B cell (primary cell): ENCODE measurements at regions not wholly inside any gene's neighbourhood (a gene's known extent, or its start where the extent isn't known, plus 50 kb on each side); places are given as distances from the start of the nearest gene placed in this dataset.

ENCODE experiments used
- ATAC-seq: fragments of 200-7000 bp; cut with Tn5 transposase; one replicate; pipeline ENCODE4 v1.10.0; 2021; ENCODE audit warnings: low read depth, mild to moderate bottlenecking, moderate number of reproducible peaks, moderate library complexity
- CTCF ChIA-PET: fragments of 350-600 bp; sonication (Branson Sonifier 250); formaldehyde crosslinking; loops from one replicate; lab custom pipeline; 2021; ENCODE audit warnings: antibody characterized with exemption, inconsistent platforms; lab: Charles Lee
- POLR2A ChIA-PET: fragments of 350-600 bp; sonication (Branson Sonifier 250); formaldehyde crosslinking; loops from one replicate; lab custom pipeline; 2021; ENCODE audit warnings: antibody characterized with exemption; lab: Charles Lee
- DNase-seq: peaks from one replicate; pipeline ENCODE4 v3.0.0; 2013
- H2AFZ ChIP-seq: 2 replicates; pipeline ENCODE4 v1.6.1; 2012; ENCODE audit warnings: mild to moderate bottlenecking, low read depth, low read length; ENCODE audit not compliant: insufficient read depth, poor library complexity, severe bottlenecking
- H3K27ac ChIP-seq, 2 donors: 1 replicate in 1 of 2; 2 replicates in 1 of 2; pipeline ENCODE4 v1.5.1; 2012 to 2013; ENCODE audit warnings: low read length in 2 of 2, mild to moderate bottlenecking in 2 of 2, moderate library complexity in 1 of 2
- H3K27me3 ChIP-seq, 4 experiments: fragments of 200-600 bp in 1 of 4; sonication (generic) in 1 of 4; replicated peaks in 1 of 4; 1 replicate in 2 of 4; 2 replicates in 2 of 4; pipeline versions ENCODE4 v1.6.1 to v1.7.0; 2013 to 2016; ENCODE audit warnings: low read length in 3 of 4, mild to moderate bottlenecking in 2 of 4, mixed read lengths in 1 of 4, moderate library complexity in 1 of 4; ENCODE audit not compliant: insufficient read depth in 4 of 4, control insufficient read depth in 3 of 4; ENCODE audit errors: control extremely low read depth in 1 of 4
- H3K36me3 ChIP-seq, 2 experiments: replicated peaks in 1 of 2; 1 replicate in 1 of 2; 2 replicates in 1 of 2; pipeline versions ENCODE4 v1.6.1 to v1.7.1; 2013; ENCODE audit warnings: low read length in 1 of 2; ENCODE audit not compliant: insufficient read depth in 2 of 2, control insufficient read depth in 1 of 2; ENCODE audit errors: control extremely low read depth in 1 of 2, extremely low read depth in 1 of 2
- H3K4me1 ChIP-seq, 2 donors: fragments of 200-600 bp in 1 of 2; sonication (generic) in 1 of 2; 1 replicate in 1 of 2; 2 replicates in 1 of 2; pipeline versions ENCODE4 v1.5.1 to v1.6.1; 2013 to 2017; ENCODE audit warnings: low read length in 2 of 2; ENCODE audit not compliant: control insufficient read depth in 2 of 2, insufficient read depth in 2 of 2
- H3K4me2 ChIP-seq: replicated peaks from 2 replicates; pipeline ENCODE3; 2012; ENCODE audit warnings: mild to moderate bottlenecking, low read depth, low read length; ENCODE audit not compliant: poor library complexity, severe bottlenecking
- H3K4me3 ChIP-seq, 5 experiments: fragments of 200-600 bp in 1 of 5; sonication (generic) in 1 of 5; 1 replicate in 3 of 5; 2 replicates in 2 of 5; pipeline versions ENCODE4 v1.5.1 to v1.7.0; 2011 to 2016; ENCODE audit warnings: low read length in 4 of 5, mild to moderate bottlenecking in 4 of 5, low read depth in 2 of 5, control low read depth in 1 of 5, moderate library complexity in 1 of 5; ENCODE audit not compliant: insufficient read depth in 1 of 5; ENCODE audit errors: control extremely low read depth in 1 of 5, extremely low read depth in 1 of 5
- H3K79me2 ChIP-seq: fragments of 200-600 bp; sonication (generic); one replicate; pipeline ENCODE4 v1.6.0; 2016; ENCODE audit warnings: low read length; ENCODE audit not compliant: control insufficient read depth, insufficient read depth
- H3K9ac ChIP-seq: fragments of 200-600 bp; sonication (generic); 2 replicates; pipeline ENCODE4 v1.6.1; 2017; ENCODE audit warnings: mild to moderate bottlenecking, low read length, moderate library complexity
- H3K9me3 ChIP-seq, 3 donors: one replicate each; pipeline versions ENCODE4 v1.6.1 to v1.7.1; 2013; ENCODE audit warnings: low read length in 2 of 3; ENCODE audit not compliant: control insufficient read depth in 2 of 3, insufficient read depth in 1 of 3; ENCODE audit errors: control extremely low read depth in 1 of 3
- H4K20me1 ChIP-seq: 2 replicates; pipeline ENCODE4 v1.6.0; 2012; ENCODE audit warnings: mild to moderate bottlenecking, low read length; ENCODE audit not compliant: insufficient read depth, control insufficient read depth, poor library complexity, severe bottlenecking
- H3K27ac Mint-ChIP-seq: one replicate; pipeline ENCODE4 v1.8.0; 2021; ENCODE audit warnings: mixed read lengths
- H3K27me3 Mint-ChIP-seq: one replicate; pipeline ENCODE4 v1.8.0; 2021; ENCODE audit warnings: mixed read lengths
- H3K4me1 Mint-ChIP-seq: one replicate; pipeline ENCODE4 v1.8.0; 2021; ENCODE audit warnings: mixed read lengths
- H3K4me3 Mint-ChIP-seq: one replicate; pipeline ENCODE4 v1.8.0; 2021; ENCODE audit warnings: mixed read lengths
- H3K9me3 Mint-ChIP-seq: one replicate; pipeline ENCODE4 v1.8.0; 2022; ENCODE audit warnings: mixed read lengths; ENCODE audit not compliant: insufficient read depth
- EZH2 ChIP-seq: IDR thresholded peaks from 2 replicates; pipeline ENCODE4 v1.6.1; 2012; ENCODE audit warnings: borderline replicate concordance, low read depth, mild to moderate bottlenecking, moderate library complexity, low read length; ENCODE audit not compliant: insufficient read depth, poor library complexity, severe bottlenecking
- WGBS: methylation state at CpG from one replicate; pipeline ENCODE4 v1.1.5; 2013; ENCODE audit warnings: missing lambda C conversion rate; ENCODE audit not compliant: insufficient coverage; 5-methylcytosine and 5-hydroxymethylcytosine counted together
- intact Hi-C: fragments of 100-400 bp; cut with micrococcal nuclease; formaldehyde crosslinking; loops from one replicate; pipeline ENCODE4 v1.10.0; 2022
- TF ChIP-seq, protein P1 (sequence below): fragments of 200-600 bp; IDR thresholded peaks from one replicate; pipeline ENCODE4 v1.8.0; 2022; ENCODE audit warnings: antibody characterized with exemption, mild to moderate bottlenecking

- POLR2A ChIA-PET: no interaction called here
- no CpG with 5 or more reads among the region's 2 CpGs for WGBS
- no peak overlapping the region for H3K27ac ChIP-seq
- CTCF ChIA-PET: no interaction called here
- no peak overlapping the region for H3K9ac ChIP-seq
- TF ChIP-seq, protein P1, sequence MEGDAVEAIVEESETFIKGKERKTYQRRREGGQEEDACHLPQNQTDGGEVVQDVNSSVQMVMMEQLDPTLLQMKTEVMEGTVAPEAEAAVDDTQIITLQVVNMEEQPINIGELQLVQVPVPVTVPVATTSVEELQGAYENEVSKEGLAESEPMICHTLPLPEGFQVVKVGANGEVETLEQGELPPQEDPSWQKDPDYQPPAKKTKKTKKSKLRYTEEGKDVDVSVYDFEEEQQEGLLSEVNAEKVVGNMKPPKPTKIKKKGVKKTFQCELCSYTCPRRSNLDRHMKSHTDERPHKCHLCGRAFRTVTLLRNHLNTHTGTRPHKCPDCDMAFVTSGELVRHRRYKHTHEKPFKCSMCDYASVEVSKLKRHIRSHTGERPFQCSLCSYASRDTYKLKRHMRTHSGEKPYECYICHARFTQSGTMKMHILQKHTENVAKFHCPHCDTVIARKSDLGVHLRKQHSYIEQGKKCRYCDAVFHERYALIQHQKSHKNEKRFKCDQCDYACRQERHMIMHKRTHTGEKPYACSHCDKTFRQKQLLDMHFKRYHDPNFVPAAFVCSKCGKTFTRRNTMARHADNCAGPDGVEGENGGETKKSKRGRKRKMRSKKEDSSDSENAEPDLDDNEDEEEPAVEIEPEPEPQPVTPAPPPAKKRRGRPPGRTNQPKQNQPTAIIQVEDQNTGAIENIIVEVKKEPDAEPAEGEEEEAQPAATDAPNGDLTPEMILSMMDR: no peak
- TF ChIP-seq EZH2: no peak
- H3K27me3 Mint-ChIP-seq: no peaks in the 10 kb centered on the region
- H3K4me3 ChIP-seq: no peak overlapping the region
- H3K27ac Mint-ChIP-seq: no peak overlapping the region
- no peak overlapping the region for H2AFZ ChIP-seq
- H3K4me2 ChIP-seq: no peak overlapping the region
- no peaks in the 10 kb centered on the region for H4K20me1 ChIP-seq
- intact Hi-C loops: loop anchor here (10.0 kb wide), 1 partner anchor 547 kb away; no protein-coding TSS in a partner anchor
- H3K4me3 Mint-ChIP-seq: no peak overlapping the region
- no peaks in the 10 kb centered on the region for H3K79me2 ChIP-seq
- no peaks in the 10 kb centered on the region for H3K4me1 Mint-ChIP-seq
- no peaks in the 10 kb centered on the region for H3K9me3 Mint-ChIP-seq
- H3K9me3 ChIP-seq: no peaks in the 10 kb centered on the region
- DNase-seq: no peak
- ATAC-seq: no peak
- no peaks in the 10 kb centered on the region for H3K36me3 ChIP-seq
- no peaks in the 10 kb centered on the region for H3K27me3 ChIP-seq
- H3K4me1 ChIP-seq: no peaks in the 10 kb centered on the region
Measured at GRCh38 chr5:89721353-89721752, 688.2 kb downstream of the CETN3 start.

DNA sequence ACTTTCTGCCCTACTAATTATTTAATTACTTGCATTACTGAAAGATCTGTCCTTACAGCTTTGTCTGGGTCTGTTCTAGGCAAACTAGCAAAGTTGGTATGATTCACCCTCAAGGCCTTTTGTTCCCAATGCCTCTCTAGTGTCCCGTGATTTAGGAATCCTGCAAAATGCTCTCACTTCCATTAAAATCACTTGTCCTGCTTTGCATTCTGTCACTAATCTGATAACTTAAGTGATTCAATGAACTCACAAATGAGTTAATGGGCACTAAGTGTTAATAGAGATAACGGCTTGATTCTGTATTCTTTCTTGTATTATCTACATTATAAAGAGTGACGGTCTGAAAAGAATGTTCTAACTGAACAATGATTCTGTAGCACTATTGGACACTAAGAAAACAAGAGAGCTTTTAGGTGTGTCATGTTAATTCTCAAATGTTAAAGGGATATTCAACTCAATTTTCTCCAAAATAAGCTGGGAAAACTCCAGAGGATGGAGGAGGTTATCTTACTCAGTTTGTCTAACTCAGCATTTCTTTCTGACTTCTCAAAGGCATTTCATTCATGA, 697.3 kb downstream of the CETN3 start:
- no CpG with 5 or more reads among the region's 3 CpGs for WGBS
- intact Hi-C loops: no loop called here
- Histone ChIP-seq H4K20me1 (no peaks in the 10 kb centered on the region), H3K4me2 (no peak overlapping the region), H3K4me3 (no peak overlapping the region), H3K9ac (no peak overlapping the region), H3K4me1 (peaks cover 0 to 8% of the 10 kb centered on the region in 2 donors), H3K27ac (no peak overlapping the region), H3K79me2 (no peaks in the 10 kb centered on the region), H3K36me3 (no peaks in the 10 kb centered on the region), H2AFZ (no peak overlapping the region), H3K9me3 (no peaks in the 10 kb centered on the region), H3K27me3 (no peaks in the 10 kb centered on the region)
- H3K9me3 Mint-ChIP-seq: no peaks in the 10 kb centered on the region
- CTCF ChIA-PET: interaction anchor here (1.0 kb wide), 1 partner anchor 17 kb away, joined by 3 read pairs; no protein-coding TSS in a partner anchor
- TF ChIP-seq, protein P1: no peak
- no peak for TF ChIP-seq EZH2
- POLR2A ChIA-PET: no interaction called here
- ATAC-seq: no peak
- peaks cover 4% of the 10 kb centered on the region for H3K4me1 Mint-ChIP-seq
- DNase-seq: no peak
- H3K27me3 Mint-ChIP-seq: peaks cover 3% of the 10 kb centered on the region
- H3K4me3 Mint-ChIP-seq: no peak overlapping the region
- H3K27ac Mint-ChIP-seq: no peak overlapping the region
